ENCODE measurements at regions not wholly inside any gene's neighbourhood (a gene's known extent, or its start where the extent isn't known, plus 50 kb on each side); places are given as distances from the start of the nearest gene placed in this dataset.

DNA sequence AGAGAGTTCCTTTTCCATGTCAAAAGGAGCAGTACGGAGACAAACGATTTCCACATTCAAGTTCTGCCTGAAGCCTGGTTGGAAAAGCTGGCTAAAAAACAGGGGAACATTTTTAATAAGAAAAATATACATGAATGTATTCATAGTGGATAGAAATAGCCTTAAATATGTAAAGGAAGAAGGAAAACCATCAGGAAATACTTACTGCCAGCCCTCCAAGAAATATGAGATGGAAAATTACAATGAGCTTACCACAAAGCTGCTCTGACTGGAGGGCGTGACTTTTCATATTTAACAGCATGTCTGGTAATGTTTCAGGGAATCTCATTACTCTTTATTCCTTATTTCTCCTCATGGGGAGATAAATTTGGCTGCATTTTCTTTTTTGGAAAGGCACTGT lies 75.9 kb upstream of the ZDHHC17 start:
- ATAC-seq (no peak), DNase-seq (no peak)
- TF ChIP-seq, protein P1, sequence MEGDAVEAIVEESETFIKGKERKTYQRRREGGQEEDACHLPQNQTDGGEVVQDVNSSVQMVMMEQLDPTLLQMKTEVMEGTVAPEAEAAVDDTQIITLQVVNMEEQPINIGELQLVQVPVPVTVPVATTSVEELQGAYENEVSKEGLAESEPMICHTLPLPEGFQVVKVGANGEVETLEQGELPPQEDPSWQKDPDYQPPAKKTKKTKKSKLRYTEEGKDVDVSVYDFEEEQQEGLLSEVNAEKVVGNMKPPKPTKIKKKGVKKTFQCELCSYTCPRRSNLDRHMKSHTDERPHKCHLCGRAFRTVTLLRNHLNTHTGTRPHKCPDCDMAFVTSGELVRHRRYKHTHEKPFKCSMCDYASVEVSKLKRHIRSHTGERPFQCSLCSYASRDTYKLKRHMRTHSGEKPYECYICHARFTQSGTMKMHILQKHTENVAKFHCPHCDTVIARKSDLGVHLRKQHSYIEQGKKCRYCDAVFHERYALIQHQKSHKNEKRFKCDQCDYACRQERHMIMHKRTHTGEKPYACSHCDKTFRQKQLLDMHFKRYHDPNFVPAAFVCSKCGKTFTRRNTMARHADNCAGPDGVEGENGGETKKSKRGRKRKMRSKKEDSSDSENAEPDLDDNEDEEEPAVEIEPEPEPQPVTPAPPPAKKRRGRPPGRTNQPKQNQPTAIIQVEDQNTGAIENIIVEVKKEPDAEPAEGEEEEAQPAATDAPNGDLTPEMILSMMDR (IDR thresholded peaks at IDR 0.05), result no peak
- intact Hi-C loops (cut with DNase I), result no loop called here
- Histone ChIP-seq H3K4me3 (no peak overlapping the region), H3K27me3 (ENCODE audit: low read depth) (no peaks in the 10 kb centered on the region), H3K9me3 (no peaks in the 10 kb centered on the region), H3K27ac (no peak overlapping the region), H3K4me1 (no peaks in the 10 kb centered on the region), H3K36me3 (no peaks in the 10 kb centered on the region)

DNA sequence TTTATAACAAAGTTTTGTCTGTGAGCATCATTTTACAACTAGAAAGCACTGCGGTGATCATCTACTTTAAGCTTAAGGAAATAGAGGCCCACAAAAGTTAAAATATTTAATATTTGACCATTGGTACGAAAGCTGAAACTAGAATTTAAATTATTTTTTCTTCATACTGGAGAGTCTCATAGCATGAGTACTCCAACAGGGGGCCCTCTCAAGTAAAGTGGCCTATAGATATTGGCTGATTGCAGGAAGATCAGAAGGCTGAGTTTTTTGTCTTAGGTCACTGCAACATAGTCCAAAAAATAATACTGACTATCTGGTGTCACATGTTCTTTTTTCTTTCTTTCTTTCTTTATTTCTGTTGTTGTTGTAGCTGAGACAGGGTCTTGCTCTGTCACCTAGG lies 75.3 kb upstream of the ZDHHC17 start:
- Histone ChIP-seq H3K27ac (no peak overlapping the region), H3K36me3 (no peaks in the 10 kb centered on the region), H3K4me1 (no peaks in the 10 kb centered on the region), H3K27me3 (ENCODE audit: low read depth) (no peaks in the 10 kb centered on the region), H3K9me3 (no peaks in the 10 kb centered on the region), H3K4me3 (no peak overlapping the region)
- DNase-seq (no peak), ATAC-seq (no peak)
- intact Hi-C loops (cut with DNase I), result no loop called here
- TF ChIP-seq, protein P1 (IDR thresholded peaks at IDR 0.05), result peak; percentile 22

DNA sequence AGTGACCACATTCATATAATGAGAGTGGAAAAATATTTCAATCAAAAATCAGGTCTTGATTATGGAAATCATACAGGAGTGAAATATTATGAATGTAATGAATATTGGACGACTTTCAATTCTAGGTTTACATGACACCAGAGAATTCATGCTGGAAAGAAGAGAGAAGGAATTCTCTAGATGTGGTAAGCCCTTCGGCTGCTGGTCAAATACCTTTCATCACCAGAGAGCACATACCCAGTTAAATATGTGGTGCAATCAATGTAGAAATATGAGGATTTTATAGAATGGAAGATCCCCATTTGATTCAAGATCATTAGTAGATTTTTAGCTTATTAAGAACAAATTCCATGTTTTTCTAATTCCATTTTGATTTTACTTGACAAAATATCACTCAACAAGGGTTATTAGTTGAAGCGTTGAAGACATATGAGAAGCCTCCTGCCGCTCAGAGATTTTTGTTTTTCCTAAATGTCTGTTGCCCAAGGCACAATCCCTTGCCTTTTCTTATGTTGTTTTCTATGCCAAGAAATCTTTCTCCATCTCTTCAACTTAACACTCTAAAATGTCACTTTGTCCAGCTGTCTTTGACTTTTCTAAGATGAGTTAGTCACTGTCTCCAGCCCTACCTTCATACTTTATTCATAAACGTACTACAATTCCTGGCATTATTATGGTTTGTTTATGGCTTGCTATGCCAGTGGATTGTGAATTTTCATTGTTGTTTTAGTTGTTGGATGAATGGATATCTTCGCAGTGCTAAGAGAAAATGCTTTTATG lies 72.8 kb upstream of the ZDHHC17 start:
- no peak overlapping the region for H3K27ac ChIP-seq
- H3K27me3 ChIP-seq (ENCODE audit: low read depth), result no peaks in the 10 kb centered on the region
- no peaks in the 10 kb centered on the region for H3K9me3 ChIP-seq
- H3K4me3 ChIP-seq, result no peak overlapping the region
- DNase-seq, result no peak
- no peaks in the 10 kb centered on the region for H3K36me3 ChIP-seq
- TF ChIP-seq, protein P1 (IDR thresholded peaks at IDR 0.05), result no peak
- no peaks in the 10 kb centered on the region for H3K4me1 ChIP-seq
- no peak for ATAC-seq
- intact Hi-C loops (cut with DNase I), result no loop called here

DNA sequence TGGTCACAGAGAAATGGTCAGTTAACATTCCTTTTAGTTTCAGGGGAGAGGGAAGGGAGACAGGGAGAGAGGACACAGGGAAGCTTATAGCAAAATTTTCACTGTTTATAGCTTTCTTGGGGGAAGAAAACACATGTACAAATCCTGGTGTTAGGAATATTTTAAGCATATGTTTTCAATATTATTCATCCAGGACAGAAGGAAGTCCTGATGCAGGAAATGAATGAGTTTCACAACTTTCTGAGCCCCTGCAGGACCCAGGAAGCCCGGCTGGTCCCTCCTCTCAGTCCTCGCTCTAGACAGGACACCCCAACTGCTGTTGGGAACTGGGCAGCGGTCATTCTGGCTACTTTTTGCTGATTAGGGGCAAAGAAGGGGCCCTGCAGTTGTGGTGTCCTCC lies 71.1 kb upstream of the ZDHHC17 start:
- Histone ChIP-seq H3K27ac (no peak overlapping the region), H3K36me3 (no peaks in the 10 kb centered on the region)
- TF ChIP-seq, protein P1 (IDR thresholded peaks at IDR 0.05), result no peak

DNA sequence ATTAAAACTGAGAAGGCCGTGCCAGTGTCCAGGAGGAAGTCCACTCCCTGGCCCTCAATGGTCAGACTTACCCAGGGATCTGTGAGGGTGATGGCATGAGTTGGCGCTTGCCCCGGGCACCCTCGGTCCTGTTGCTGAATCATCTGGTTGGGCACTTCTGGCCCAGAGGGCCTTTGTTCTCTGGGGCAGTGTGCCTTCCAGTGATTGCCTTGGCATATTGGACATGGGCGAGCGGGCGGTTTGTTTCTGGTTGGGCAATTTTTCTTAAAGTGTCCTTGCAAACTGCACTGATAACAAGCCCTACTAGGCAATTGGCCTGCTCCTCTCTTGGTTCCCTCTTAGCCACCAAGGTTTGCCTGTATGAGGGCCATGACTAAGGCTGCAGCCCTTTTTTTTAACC lies 69.5 kb upstream of the ZDHHC17 start:
- Histone ChIP-seq H3K27me3 (ENCODE audit: low read depth) (no peaks in the 10 kb centered on the region), H3K27ac (no peak overlapping the region), H3K9me3 (no peaks in the 10 kb centered on the region), H3K4me1 (no peaks in the 10 kb centered on the region), H3K36me3 (no peaks in the 10 kb centered on the region), H3K4me3 (no peak overlapping the region)
- DNase-seq (no peak), ATAC-seq (no peak)
- intact Hi-C loops (cut with DNase I), result no loop called here
- TF ChIP-seq, protein P1 (IDR thresholded peaks at IDR 0.05), result no peak

More for the DNA sequence above, 71.1 kb upstream of the ZDHHC17 start:
- H3K4me3 ChIP-seq, result no peak overlapping the region
- ATAC-seq (no peak), DNase-seq (no peak)
- no peaks in the 10 kb centered on the region for H3K4me1 ChIP-seq
- H3K9me3 ChIP-seq, result no peaks in the 10 kb centered on the region
- no peaks in the 10 kb centered on the region for H3K27me3 ChIP-seq (ENCODE audit: low read depth)
- intact Hi-C loops (cut with DNase I), result no loop called here
